ENCODE measurements at regions not wholly inside any gene's neighbourhood (a gene's known extent, or its start where the extent isn't known, plus 50 kb on each side); places are given as distances from the start of the nearest gene placed in this dataset.

DNA sequence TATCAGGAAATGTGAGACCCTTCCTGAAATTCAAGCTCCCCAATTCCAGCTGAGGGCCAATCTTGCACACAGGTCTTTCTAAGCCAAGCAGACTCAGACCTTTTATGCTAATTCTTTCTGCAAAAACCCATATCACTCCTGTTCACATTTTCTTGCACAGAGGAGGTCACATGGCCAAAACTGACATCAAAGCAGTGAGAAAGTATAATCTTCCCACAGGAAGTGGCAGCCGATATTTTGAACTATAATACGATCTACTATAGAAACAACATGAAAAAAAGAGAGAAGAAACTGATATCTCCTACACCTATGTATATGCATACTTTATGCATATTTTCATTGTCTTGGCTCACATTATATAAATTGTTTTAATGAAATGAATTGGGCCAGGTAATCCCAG lies 132.9 kb upstream of the SSTR1 start:
- no peak for DNase-seq (ENCODE audit: low read depth, low spot score)
- POLR2A ChIA-PET, result no interaction called here
- no peak overlapping the region for H3K4me3 ChIP-seq (ENCODE audit: low read depth, low read length)

GRCh38 chr14:38078393-38078792 lies 129.3 kb upstream of the SSTR1 start:
- TF ChIP-seq CTCF (IDR thresholded peaks at IDR 0.05; ENCODE audit: low read depth, low read length), result no peak
- H3K27ac ChIP-seq (ENCODE audit: low read depth, low read length), result no peak overlapping the region
- ChIA-PET POLR2A (no interaction called here), CTCF (interaction anchor here (0.6 kb wide), 1 partner anchor 161 kb away, joined by 7 read pairs; no protein-coding TSS in a partner anchor)
- no peak overlapping the region for H3K4me3 ChIP-seq (ENCODE audit: low read depth, low read length)
- H3K9me3 ChIP-seq (ENCODE audit: control insufficient read depth, insufficient read depth, low read length), result no peaks in the 10 kb centered on the region
- no peaks in the 10 kb centered on the region for H3K27me3 ChIP-seq (ENCODE audit: control insufficient read depth, insufficient read depth, low read length)
- DNase-seq (ENCODE audit: low read depth, low spot score), result no peak

More for the DNA sequence above, 132.9 kb upstream of the SSTR1 start:
- CTCF ChIA-PET, result no interaction called here
- H3K27me3 ChIP-seq (ENCODE audit: control insufficient read depth, insufficient read depth, low read length), result no peaks in the 10 kb centered on the region
- no peak overlapping the region for H3K27ac ChIP-seq (ENCODE audit: low read depth, low read length)
- no peak for TF ChIP-seq CTCF (IDR thresholded peaks at IDR 0.05; ENCODE audit: low read depth, low read length)
- no peaks in the 10 kb centered on the region for H3K9me3 ChIP-seq (ENCODE audit: control insufficient read depth, insufficient read depth, low read length)

DNA sequence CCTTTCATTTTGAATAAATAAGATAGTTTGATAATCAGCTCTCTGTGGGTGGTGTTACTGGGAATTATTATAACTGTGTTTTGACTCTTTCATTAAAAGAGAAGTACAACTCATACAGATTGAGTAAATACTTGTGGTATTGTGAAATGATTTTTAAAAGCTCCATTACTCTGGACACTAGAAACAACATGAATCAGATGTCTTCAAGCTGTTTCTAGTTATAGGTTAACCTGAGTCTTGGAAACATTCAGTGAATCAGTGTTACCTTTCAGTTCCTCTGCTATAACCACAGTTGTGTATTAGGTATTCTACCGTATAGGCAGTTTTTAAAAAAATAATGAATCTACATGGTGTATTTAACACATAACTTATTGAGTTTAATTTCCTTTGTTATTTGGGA lies 128.4 kb upstream of the SSTR1 start:
- ChIA-PET CTCF (no interaction called here), POLR2A (no interaction called here)
- Histone ChIP-seq H3K27ac (ENCODE audit: low read depth, low read length) (no peak overlapping the region), H3K9me3 (ENCODE audit: control insufficient read depth, insufficient read depth, low read length) (no peaks in the 10 kb centered on the region), H3K27me3 (ENCODE audit: control insufficient read depth, insufficient read depth, low read length) (no peaks in the 10 kb centered on the region), H3K4me3 (ENCODE audit: low read depth, low read length) (no peak overlapping the region)
- peak; percentile 1 for DNase-seq (ENCODE audit: low read depth, low spot score)
- no peak for TF ChIP-seq CTCF (IDR thresholded peaks at IDR 0.05; ENCODE audit: low read depth, low read length)

DNA sequence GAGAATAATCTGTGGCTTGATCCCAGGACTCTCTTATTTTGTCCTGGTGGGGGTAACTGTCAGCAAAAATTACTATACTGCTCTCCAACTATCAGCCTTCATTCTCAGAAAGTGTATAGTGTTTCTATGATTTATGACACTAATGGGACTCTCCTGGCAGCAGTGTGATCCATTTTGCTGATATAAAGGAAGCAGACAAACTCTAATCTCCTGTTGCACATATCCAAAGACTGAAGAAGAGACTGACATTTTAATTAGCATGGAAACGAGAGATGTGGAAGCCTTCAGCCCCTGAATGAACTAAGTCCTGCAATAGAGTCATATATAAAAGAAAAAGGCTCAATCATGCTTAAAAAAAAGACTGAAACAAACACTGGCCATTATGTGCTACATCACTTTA lies 127.8 kb upstream of the SSTR1 start:
- Histone ChIP-seq H3K9me3 (ENCODE audit: control insufficient read depth, insufficient read depth, low read length) (no peaks in the 10 kb centered on the region), H3K27me3 (ENCODE audit: control insufficient read depth, insufficient read depth, low read length) (no peaks in the 10 kb centered on the region)
- no peak for DNase-seq (ENCODE audit: low read depth, low spot score)

GRCh38 chr14:38080696-38081095 lies 127.0 kb upstream of the SSTR1 start:
- ChIA-PET POLR2A (no interaction called here), CTCF (interaction anchor here (0.8 kb wide), 1 partner anchor 117 kb away, joined by 3 read pairs; no protein-coding TSS in a partner anchor)
- Histone ChIP-seq H3K4me3 (ENCODE audit: low read depth, low read length) (no peak overlapping the region), H3K9me3 (ENCODE audit: control insufficient read depth, insufficient read depth, low read length) (no peaks in the 10 kb centered on the region), H3K27ac (ENCODE audit: low read depth, low read length) (no peak overlapping the region), H3K27me3 (ENCODE audit: control insufficient read depth, insufficient read depth, low read length) (no peaks in the 10 kb centered on the region)
- no peak for TF ChIP-seq CTCF (IDR thresholded peaks at IDR 0.05; ENCODE audit: low read depth, low read length)
- no peak for DNase-seq (ENCODE audit: low read depth, low spot score)

More for the DNA sequence above, 127.8 kb upstream of the SSTR1 start:
- no peak overlapping the region for H3K4me3 ChIP-seq (ENCODE audit: low read depth, low read length)
- no peak overlapping the region for H3K27ac ChIP-seq (ENCODE audit: low read depth, low read length)
- ChIA-PET CTCF (no interaction called here), POLR2A (no interaction called here)
- TF ChIP-seq CTCF (IDR thresholded peaks at IDR 0.05; ENCODE audit: low read depth, low read length), result no peak

All from AG04450 (cell line).